Pancreas (tissue), 10 donors: ENCODE measurements at regions not wholly inside any gene's neighbourhood (a gene's known extent, or its start where the extent isn't known, plus 50 kb on each side); places are given as distances from the start of the nearest gene placed in this dataset.
A peak's percentile ranks its signal among the peaks of the same experiment; 100 is the strongest.

ENCODE experiments used
- ATAC-seq, 4 donors: fragments of 200-7000 bp; cut with Tn5 transposase; one replicate each; pipeline versions ENCODE4 v1.8.0 to v1.9.1; 2020; ENCODE audit warnings: mild to moderate bottlenecking in 4 of 4, moderate library complexity in 4 of 4
- DNase-seq, 6 donors: peaks; one replicate each; pipeline ENCODE4 v3.0.0-alpha.2; 2020
- FAIRE-seq: peaks from 2 replicates; lab custom pipeline; 2012; peaks lifted over from hg19 to GRCh38; lab: Jason Lieb, UNC
- H3K27ac ChIP-seq, 4 donors: fragments of 200-600 bp; sonication (generic); 1 replicate in 3 of 4; 2 replicates in 1 of 4; pipeline versions ENCODE4 v1.5.0 to v1.8.0; 2020
- H3K27me3 ChIP-seq, 4 donors: fragments of 200-600 bp; one replicate each; pipeline ENCODE4 v1.8.0; 2021
- H3K36me3 ChIP-seq, 3 donors: fragments of 200-600 bp; sonication (generic) in 1 of 3; one replicate each; pipeline versions ENCODE4 v1.5.0 to v1.8.0; 2020 to 2021
- H3K4me1 ChIP-seq, 3 donors: fragments of 200-600 bp; one replicate each; pipeline ENCODE4 v1.8.0; 2021
- H3K4me3 ChIP-seq, 4 donors: fragments of 200-600 bp; sonication (generic) in 2 of 4; one replicate each; pipeline versions ENCODE4 v1.5.0 to v1.8.0; 2020 to 2021
- H3K9me3 ChIP-seq, 4 donors: fragments of 200-600 bp; one replicate each; pipeline ENCODE4 v1.8.0; 2021
- CTCF ChIP-seq, 4 donors: fragments of 200-600 bp; sonication (generic) in 3 of 4; IDR thresholded peaks; one replicate each; pipeline versions ENCODE4 v1.5.0 to v1.8.0; 2021; ENCODE audit warnings: antibody characterized with exemption in 4 of 4
- WGBS, 2 donors: extraction: QIAGEN DNeasy Blood & Tissue Kit; methylation state at CpG; one replicate each; pipeline ENCODE4 v1.1.7; 2013; 5-methylcytosine and 5-hydroxymethylcytosine counted together
- intact Hi-C, 3 donors: fragments of 100-400 bp; cut with DNase I; formaldehyde crosslinking; loops; one replicate each; pipeline versions ENCODE4 v1.11.1 to v1.14.2; 2022
- donor health status: healthy with polysubstance abuse.
- donor health status: DM: no; HTN: no; CAD: no; lungs with moderate emphysema.
- donor health status: DM: no; HTN: no; CAD: no.
- donor health status: control.
- donor health status: control.
- donor health status: Bipolar disorder and iron deficiency.
- donor health status: DM: yes; HTN: yes; CAD: no.
- donor health status: DM: no; HTN: no; CAD: no.
- donor health status: DM: no; HTN: no; CAD: no.
- donor health status: DM: yes; HTN: yes; CAD: no.

GRCh38 chr9:126053913-126054312, 272.7 kb upstream of the MVB12B start:
- peaks cover 0 to 5% (median 0%) of the 10 kb centered on the region in 4 donors for H3K27me3 ChIP-seq
- DNase-seq = peak in 1 of 6 donors; percentile 35
- no peak for TF ChIP-seq CTCF (IDR thresholded peaks at IDR 0.05)

GRCh38 chr9:126055381-126055985, 271.1 kb upstream of the MVB12B start:
- peak in 1 of 6 donors; percentile 26 for DNase-seq
- H3K4me1 ChIP-seq = no peaks in the 10 kb centered on the region
- no peak for TF ChIP-seq CTCF (IDR thresholded peaks at IDR 0.05)
- H3K4me3 ChIP-seq = no peak overlapping the region
- no peaks in the 10 kb centered on the region for H3K36me3 ChIP-seq
- no peak overlapping the region for H3K27ac ChIP-seq
- WGBS, 2 donors = 58 to 63% methylated on average over 16 of the region's 16 CpGs
- no peak for FAIRE-seq
- intact Hi-C loops = no loop called here
- H3K9me3 ChIP-seq = no peaks in the 10 kb centered on the region
- no peak for ATAC-seq
- H3K27me3 ChIP-seq = peaks cover 0 to 5% (median 0%) of the 10 kb centered on the region in 4 donors

More at GRCh38 chr9:126053913-126054312, 272.7 kb upstream of the MVB12B start:
- Histone ChIP-seq H3K36me3 (no peaks in the 10 kb centered on the region), H3K4me3 (no peak overlapping the region), H3K9me3 (no peaks in the 10 kb centered on the region), H3K27ac (no peak overlapping the region), H3K4me1 (no peaks in the 10 kb centered on the region)
- intact Hi-C loops = no loop called here
- 41 to 50% methylated on average over 6 of the region's 6 CpGs for WGBS, 2 donors
- no peak for FAIRE-seq
- ATAC-seq = no peak

- no peak for FAIRE-seq
- peak in 1 of 6 donors; percentile 28 for DNase-seq
- TF ChIP-seq CTCF (IDR thresholded peaks at IDR 0.05) = no peak
- Histone ChIP-seq H3K36me3 (no peaks in the 10 kb centered on the region), H3K4me1 (no peaks in the 10 kb centered on the region), H3K27ac (no peak overlapping the region), H3K4me3 (no peak overlapping the region), H3K27me3 (peaks cover 0 to 5% (median 0%) of the 10 kb centered on the region in 4 donors), H3K9me3 (no peaks in the 10 kb centered on the region)
- no peak for ATAC-seq
- 66 to 67% methylated on average over 10 of the region's 10 CpGs for WGBS, 2 donors
- intact Hi-C loops = no loop called here
These were observed 270.2 kb upstream of the MVB12B start for GRCh38 chr9:126056312-126057021.

- no peak for TF ChIP-seq CTCF (IDR thresholded peaks at IDR 0.05)
- H3K36me3 ChIP-seq = no peaks in the 10 kb centered on the region
- H3K4me3 ChIP-seq = no peak overlapping the region
- FAIRE-seq = no peak
- intact Hi-C loops = no loop called here
- no peak overlapping the region for H3K27ac ChIP-seq
- no peaks in the 10 kb centered on the region for H3K4me1 ChIP-seq
- H3K9me3 ChIP-seq = no peaks in the 10 kb centered on the region
- ATAC-seq = no peak
- WGBS, 2 donors = 79 to 85% methylated on average over 31 of the region's 31 CpGs
- no peak for DNase-seq
- no peaks in the 10 kb centered on the region for H3K27me3 ChIP-seq
These were observed 269.4 kb upstream of the MVB12B start for GRCh38 chr9:126057121-126057825.
